OCI-LY3 (cell line): ENCODE measurements at regions not wholly inside any gene's neighbourhood (a gene's known extent, or its start where the extent isn't known, plus 50 kb on each side); places are given as distances from the start of the nearest gene placed in this dataset.

Experiments used
- H2AFZ ChIP-seq: fragments of 200-600, 300-600 bp; shearing (Covaris generic); 2 replicates; pipeline ENCODE4 v1.6.0; 2014; ENCODE audit warnings: antibody characterized with exemption, low read depth, low read length
- H3K27ac ChIP-seq: fragments of 200-600, 300-600 bp; sonication (generic); 2 replicates; pipeline ENCODE4 v1.5.1; 2014; ENCODE audit warnings: mild to moderate bottlenecking, low read length, moderate library complexity, mixed read lengths
- H3K27me3 ChIP-seq: fragments of 200-600, 300-600 bp; sonication (generic); 2 replicates; pipeline ENCODE4 v1.6.1; 2014; ENCODE audit warnings: low read depth, low read length, mixed read lengths
- H3K36me3 ChIP-seq: fragments of 200-600, 300-600 bp; sonication (generic); replicated peaks from 2 replicates; pipeline ENCODE3; 2014; ENCODE audit warnings: low read depth, low read length, mixed read lengths
- H3K4me1 ChIP-seq: fragments of 300-600, 200-600 bp; sonication (generic); 2 replicates; pipeline ENCODE4 v1.6.1; 2014; ENCODE audit warnings: low read length, mixed read lengths
- H3K4me2 ChIP-seq: fragments of 200-600, 300-600 bp; sonication (generic); 2 replicates; pipeline ENCODE4 v1.6.1; 2014; ENCODE audit warnings: low read length, mixed read lengths
- H3K4me3 ChIP-seq: fragments of 300-600, 200-600 bp; sonication (generic); 2 replicates; pipeline ENCODE4 v1.5.1; 2014; ENCODE audit warnings: antibody characterized with exemption, mild to moderate bottlenecking, low read length, moderate library complexity
- H3K79me2 ChIP-seq: fragments of 300-600, 200-600 bp; shearing (Covaris generic); 2 replicates; pipeline ENCODE4 v1.6.1; 2014; ENCODE audit warnings: mild to moderate bottlenecking, low read length, mixed read lengths
- H3K9ac ChIP-seq: fragments of 300-600, 200-600 bp; shearing (Covaris generic); 2 replicates; pipeline ENCODE4 v1.6.0; 2014; ENCODE audit warnings: mild to moderate bottlenecking, low read length, moderate library complexity
- H3K9me3 ChIP-seq: fragments of 200-600, 300-600 bp; shearing (Covaris generic); 2 replicates; pipeline ENCODE4 v1.6.1; 2014; ENCODE audit warnings: low read length, mixed read lengths; ENCODE audit not compliant: insufficient read depth
- H4K20me1 ChIP-seq: fragments of 200-600, 300-600 bp; sonication (generic); 2 replicates; pipeline ENCODE4 v1.6.1; 2016; ENCODE audit warnings: low read length, mixed read lengths; ENCODE audit not compliant: insufficient read depth
- CTCF ChIP-seq: fragments of 200-600, 300-600 bp; sonication (generic); IDR thresholded peaks from 2 replicates; pipeline ENCODE4 v1.5.1; 2014; ENCODE audit warnings: antibody characterized with exemption, low read length, low read depth
- EZH2phosphoT487 ChIP-seq: fragments of 200-600 bp; shearing (Covaris generic); IDR thresholded peaks from 2 replicates; pipeline ENCODE4 v1.6.1; 2018; ENCODE audit warnings: antibody characterized with exemption, mixed run types, low read depth

DNA sequence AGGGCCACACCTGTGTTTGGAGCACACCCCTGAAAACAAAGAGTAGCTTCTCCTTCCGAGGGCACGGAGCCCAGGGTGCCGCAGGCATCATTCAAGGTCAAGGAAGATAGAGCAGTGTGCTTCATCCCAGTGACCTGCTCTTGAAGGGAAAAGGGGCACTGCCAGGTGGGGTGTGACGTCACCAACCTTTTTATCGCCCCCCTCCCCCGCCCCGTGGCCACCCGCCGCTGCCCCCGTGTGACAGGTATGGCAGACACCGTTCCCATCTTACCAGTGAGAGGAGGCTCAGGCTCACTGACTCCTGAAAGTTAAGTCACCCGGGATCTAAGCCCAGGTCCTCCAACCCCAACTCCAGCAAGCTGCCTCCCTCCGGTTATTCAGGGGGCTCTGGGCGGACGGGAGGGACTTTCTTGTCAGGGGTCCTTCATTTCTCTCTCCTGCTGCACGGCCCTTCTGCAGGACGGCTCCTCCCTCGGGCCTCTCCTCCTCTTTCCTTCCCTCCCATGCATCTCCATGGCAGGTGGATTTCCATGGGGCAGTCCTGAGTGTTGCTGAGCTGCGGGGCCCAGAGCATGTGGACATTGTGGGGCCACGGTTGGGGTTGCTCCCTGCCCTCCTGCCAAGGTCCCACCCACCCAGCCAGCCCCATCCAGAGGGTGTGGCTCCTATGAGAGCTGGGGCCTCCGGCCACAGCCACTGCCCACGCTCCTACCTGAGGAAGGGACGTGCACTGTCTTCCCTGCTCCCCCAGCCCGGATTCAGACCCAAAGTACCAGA lies 114.1 kb upstream of the HDAC4 start:
- no peaks in the 10 kb centered on the region for H4K20me1 ChIP-seq
- TF ChIP-seq CTCF (no peak), EZH2phosphoT487 (no peak)
- no peaks in the 10 kb centered on the region for H3K9me3 ChIP-seq
- no peaks in the 10 kb centered on the region for H3K36me3 ChIP-seq
- H3K4me3 ChIP-seq, result no peak overlapping the region
- H3K4me2 ChIP-seq, result no peak overlapping the region
- H3K4me1 ChIP-seq, result no peaks in the 10 kb centered on the region
- no peaks in the 10 kb centered on the region for H3K27me3 ChIP-seq
- no peak overlapping the region for H3K27ac ChIP-seq
- H3K9ac ChIP-seq, result no peak overlapping the region
- no peaks in the 10 kb centered on the region for H3K79me2 ChIP-seq
- H2AFZ ChIP-seq, result no peak overlapping the region

DNA sequence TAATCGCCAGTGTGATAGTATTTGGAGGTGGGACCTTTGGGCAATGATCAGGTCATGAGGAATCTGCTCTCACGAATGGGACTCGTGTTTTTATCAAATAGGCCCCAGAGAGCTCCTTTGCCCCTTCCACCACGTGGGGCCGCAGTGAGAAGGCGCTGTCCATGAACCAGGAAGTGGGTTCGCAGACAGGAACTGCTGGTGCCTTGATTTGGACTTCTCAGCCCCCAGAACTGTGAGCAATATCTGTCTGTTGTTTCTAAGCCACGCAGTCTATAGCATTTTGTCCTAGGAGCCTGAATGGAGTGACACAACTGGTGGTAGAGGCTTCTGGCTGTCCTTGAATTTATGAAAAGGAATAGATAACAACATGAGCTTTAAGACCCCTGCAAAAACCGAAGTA lies 111.2 kb upstream of the HDAC4 start:
- TF ChIP-seq EZH2phosphoT487 (no peak), CTCF (no peak)

GRCh38 chr2:239509373-239510143 lies 108.7 kb upstream of the HDAC4 start:
- H4K20me1 ChIP-seq, result no peaks in the 10 kb centered on the region
- H3K9ac ChIP-seq, result no peak overlapping the region
- H3K27ac ChIP-seq, result no peak overlapping the region
- H3K79me2 ChIP-seq, result no peaks in the 10 kb centered on the region
- H3K4me2 ChIP-seq, result no peak overlapping the region
- H2AFZ ChIP-seq, result no peak overlapping the region
- no peaks in the 10 kb centered on the region for H3K36me3 ChIP-seq
- no peak for TF ChIP-seq EZH2phosphoT487
- TF ChIP-seq CTCF, result no peak
- H3K4me1 ChIP-seq, result no peaks in the 10 kb centered on the region
- no peaks in the 10 kb centered on the region for H3K27me3 ChIP-seq
- H3K9me3 ChIP-seq, result no peaks in the 10 kb centered on the region
- no peak overlapping the region for H3K4me3 ChIP-seq

More for the DNA sequence above, 111.2 kb upstream of the HDAC4 start:
- Histone ChIP-seq H3K4me2 (no peak overlapping the region), H3K27ac (no peak overlapping the region), H3K4me1 (no peaks in the 10 kb centered on the region), H2AFZ (no peak overlapping the region), H3K27me3 (no peaks in the 10 kb centered on the region), H3K9ac (no peak overlapping the region), H3K79me2 (no peaks in the 10 kb centered on the region), H3K36me3 (no peaks in the 10 kb centered on the region), H3K9me3 (no peaks in the 10 kb centered on the region), H4K20me1 (no peaks in the 10 kb centered on the region), H3K4me3 (no peak overlapping the region)

- H3K36me3 ChIP-seq, result no peaks in the 10 kb centered on the region
- no peak overlapping the region for H2AFZ ChIP-seq
- TF ChIP-seq CTCF (no peak), EZH2phosphoT487 (no peak)
- H3K27me3 ChIP-seq, result no peaks in the 10 kb centered on the region
- H3K27ac ChIP-seq, result no peak overlapping the region
- H3K4me1 ChIP-seq, result no peaks in the 10 kb centered on the region
- H3K9ac ChIP-seq, result no peak overlapping the region
- no peaks in the 10 kb centered on the region for H3K9me3 ChIP-seq
- no peak overlapping the region for H3K4me2 ChIP-seq
- H3K79me2 ChIP-seq, result no peaks in the 10 kb centered on the region
- no peaks in the 10 kb centered on the region for H4K20me1 ChIP-seq
- H3K4me3 ChIP-seq, result no peak overlapping the region
Measured at GRCh38 chr2:239508261-239508660, 107.4 kb upstream of the HDAC4 start.
